ENCODE measurements at regions not wholly inside any gene's neighbourhood (a gene's known extent, or its start where the extent isn't known, plus 50 kb on each side); places are given as distances from the start of the nearest gene placed in this dataset.

GRCh38 chr11:43545610-43546009 lies 134.9 kb upstream of the HSD17B12 start:
- DNase-seq: no peak

- DNase-seq: no peak
Observed at GRCh38 chr11:43546561-43547429, 133.7 kb upstream of the HSD17B12 start.

- DNase-seq: peak; percentile 22
Observed at GRCh38 chr11:43547430-43547831, 133.1 kb upstream of the HSD17B12 start.

GRCh38 chr11:43547889-43548381 lies 132.6 kb upstream of the HSD17B12 start:
- peak; percentile 16 for DNase-seq

GRCh38 chr11:43548916-43549315 lies 131.6 kb upstream of the HSD17B12 start:
- DNase-seq: no peak

- no peak for DNase-seq
Observed at GRCh38 chr11:43549624-43550023, 130.9 kb upstream of the HSD17B12 start.

GRCh38 chr11:43550714-43551113 lies 129.8 kb upstream of the HSD17B12 start:
- DNase-seq: no peak

- no peak for DNase-seq
Observed at GRCh38 chr11:43554148-43554473, 126.4 kb upstream of the HSD17B12 start.

GRCh38 chr11:43555186-43555585 lies 125.4 kb upstream of the HSD17B12 start:
- DNase-seq: no peak

GRCh38 chr11:43555816-43556611 lies 124.5 kb upstream of the HSD17B12 start:
- no peak for DNase-seq

GRCh38 chr11:43556612-43557375 lies 123.7 kb upstream of the HSD17B12 start:
- no peak for DNase-seq

GRCh38 chr11:43557553-43558110 lies 122.9 kb upstream of the HSD17B12 start:
- no peak for DNase-seq

GRCh38 chr11:43558146-43558545 lies 122.4 kb upstream of the HSD17B12 start:
- DNase-seq: no peak

GRCh38 chr11:43558556-43559127 lies 121.9 kb upstream of the HSD17B12 start:
- no peak for DNase-seq

GRCh38 chr11:43561832-43562231 lies 118.7 kb upstream of the HSD17B12 start:
- no peak for DNase-seq

GRCh38 chr11:43567396-43567975 lies 113.1 kb upstream of the HSD17B12 start:
- no peak for DNase-seq

GRCh38 chr11:43573233-43573632 lies 107.3 kb upstream of the HSD17B12 start:
- DNase-seq: peak; percentile 43

GRCh38 chr11:43573873-43574272 lies 106.7 kb upstream of the HSD17B12 start:
- no peak for DNase-seq

- no peak for DNase-seq
Observed at GRCh38 chr11:43574411-43574810, 106.1 kb upstream of the HSD17B12 start.

GRCh38 chr11:43574949-43575912 lies 105.3 kb upstream of the HSD17B12 start:
- DNase-seq: peak; percentile 37

GRCh38 chr11:43575913-43576310 lies 104.6 kb upstream of the HSD17B12 start:
- no peak for DNase-seq
